GM23338 (cell line): ENCODE measurements at regions not wholly inside any gene's neighbourhood (a gene's known extent, or its start where the extent isn't known, plus 50 kb on each side); places are given as distances from the start of the nearest gene placed in this dataset.

Experiments used
- ATAC-seq: fragments of 200-7000 bp; cut with Tn5 transposase; 3 replicates; pipeline ENCODE4 v1.9.1; 2020
- DNase-seq: peaks from one replicate; pipeline ENCODE4 v3.0.0-alpha.2; 2015; ENCODE audit warnings: low spot score
- H2AFZ ChIP-seq: fragments of 200-600 bp; sonication (generic); 2 replicates; pipeline ENCODE4 v1.8.0; 2016; ENCODE audit warnings: antibody characterized with exemption, mild to moderate bottlenecking, moderate library complexity
- H3F3A ChIP-seq: fragments of 200-600 bp; sonication (generic); replicated peaks from 2 replicates; pipeline ENCODE4 v1.8.0; 2017; ENCODE audit warnings: antibody characterized with exemption, mixed run types, low read depth
- H3K27ac ChIP-seq: fragments of 200-600 bp; sonication (generic); 2 replicates; pipeline ENCODE4 v1.6.1; 2016; ENCODE audit warnings: low read depth
- H3K27me3 ChIP-seq: fragments of 200-600 bp; sonication (generic); 2 replicates; pipeline ENCODE4 v1.8.0; 2016; ENCODE audit warnings: mild to moderate bottlenecking, mixed run types, moderate library complexity; ENCODE audit not compliant: insufficient read depth
- H3K36me3 ChIP-seq: fragments of 200-600 bp; sonication (generic); 2 replicates; pipeline ENCODE4 v1.8.0; 2016; ENCODE audit warnings: mild to moderate bottlenecking; ENCODE audit not compliant: insufficient read depth
- H3K4me1 ChIP-seq: fragments of 200-600 bp; sonication (generic); 2 replicates; pipeline ENCODE4 v1.8.0; 2016; ENCODE audit warnings: mild to moderate bottlenecking, moderate library complexity; ENCODE audit not compliant: insufficient read depth
- H3K4me2 ChIP-seq: fragments of 200-600 bp; sonication (generic); 2 replicates; pipeline ENCODE4 v1.7.1; 2017; ENCODE audit warnings: mixed run types
- H3K4me3 ChIP-seq: fragments of 200-600 bp; sonication (generic); 2 replicates; pipeline ENCODE4 v1.6.1; 2016; ENCODE audit warnings: mixed run types
- H3K79me2 ChIP-seq: fragments of 200-600 bp; sonication (generic); replicated peaks from 2 replicates; pipeline ENCODE4 v1.8.0; 2017; ENCODE audit warnings: mild to moderate bottlenecking; ENCODE audit not compliant: insufficient read depth
- H3K9me2 ChIP-seq: fragments of 200-600 bp; sonication (generic); 2 replicates; pipeline ENCODE4 v1.8.0; 2017; ENCODE audit not compliant: insufficient read depth
- H4K20me1 ChIP-seq: fragments of 200-600 bp; sonication (generic); replicated peaks from 2 replicates; pipeline ENCODE4 v1.8.0; 2017; ENCODE audit warnings: mild to moderate bottlenecking; ENCODE audit not compliant: insufficient read depth
- H3K27ac Mint-ChIP-seq: 2 replicates; pipeline ENCODE4 v1.8.0; 2020; ENCODE audit warnings: inconsistent platforms, mild to moderate bottlenecking, moderate library complexity, mixed read lengths
- H3K27me3 Mint-ChIP-seq: 3 replicates; pipeline ENCODE4 v1.8.0; 2022; ENCODE audit warnings: low read depth, mild to moderate bottlenecking, moderate library complexity, mixed read lengths, inconsistent platforms; ENCODE audit not compliant: insufficient read depth, poor library complexity
- H3K36me3 Mint-ChIP-seq: 3 replicates; pipeline ENCODE4 v1.8.0; 2021; ENCODE audit warnings: low read depth, mild to moderate bottlenecking, inconsistent platforms, moderate library complexity, mixed read lengths
- H3K4me1 Mint-ChIP-seq: 3 replicates; pipeline ENCODE4 v1.8.0; 2020; ENCODE audit warnings: mild to moderate bottlenecking, inconsistent platforms, mixed read lengths
- H3K4me3 Mint-ChIP-seq: 3 replicates; pipeline ENCODE4 v1.8.0; 2021; ENCODE audit warnings: moderate library complexity, mild to moderate bottlenecking, inconsistent platforms, mixed read lengths
- H3K9me3 Mint-ChIP-seq: 3 replicates; pipeline ENCODE4 v1.8.0; 2020; ENCODE audit warnings: moderate library complexity, mild to moderate bottlenecking, inconsistent platforms, mixed read lengths
- CREB1 ChIP-seq: fragments of 250-450 bp; sonication (Bioruptor Pico); IDR thresholded peaks from 2 replicates; pipeline ENCODE4 v1.5.0; 2020; ENCODE audit warnings: low read depth, mild to moderate bottlenecking, moderate library complexity
- CTCF ChIP-seq, 2 experiments: fragments of 200-600 bp in 1 of 2; sonication (generic) in 1 of 2; conservative IDR thresholded peaks; 2 replicates each; pipeline versions ENCODE4 v1.5.1 to v1.6.1; 2016 to 2017; ENCODE audit warnings: antibody characterized with exemption in 2 of 2, low read depth in 2 of 2, mild to moderate bottlenecking in 2 of 2, moderate library complexity in 1 of 2
- ETS1 ChIP-seq: IDR thresholded peaks from 2 replicates; pipeline ENCODE4 v1.6.1; 2016; ENCODE audit warnings: antibody characterized with exemption
- EZH2 ChIP-seq: fragments of 200-600 bp; sonication (generic); IDR thresholded peaks from one replicate; pipeline ENCODE4 v1.8.0; 2017; ENCODE audit warnings: antibody characterized with exemption, mild to moderate bottlenecking, low read depth; ENCODE audit not compliant: unreplicated experiment
- EZH2phosphoT487 ChIP-seq: fragments of 200-600 bp; sonication (generic); IDR thresholded peaks from one replicate; pipeline ENCODE4 v1.8.1; 2018; ENCODE audit warnings: antibody characterized with exemption; ENCODE audit not compliant: unreplicated experiment
- JUNB ChIP-seq: IDR thresholded peaks from one replicate; pipeline ENCODE4 v1.6.1; 2016; ENCODE audit warnings: antibody characterized with exemption; ENCODE audit not compliant: unreplicated experiment
- REST ChIP-seq: IDR thresholded peaks from one replicate; pipeline ENCODE4 v1.6.1; 2018; ENCODE audit warnings: antibody characterized with exemption; ENCODE audit not compliant: unreplicated experiment
- ZNF462 ChIP-seq: fragments of 250-450 bp; sonication (Bioruptor Pico); IDR thresholded peaks from 2 replicates; pipeline ENCODE4 v1.5.0; 2020; ENCODE audit warnings: mild to moderate bottlenecking, moderate library complexity

- TF ChIP-seq REST (no peak), ETS1 (no peak), JUNB (no peak)
These were observed 93.1 kb upstream of the CXorf51A start (continued) for GRCh38 chrX:146907391-146908240.

- H3K79me2 ChIP-seq: no peaks in the 10 kb centered on the region
- H3K27me3 ChIP-seq: no peaks in the 10 kb centered on the region
- H3K4me2 ChIP-seq: no peak overlapping the region
- no peaks in the 10 kb centered on the region for H3K27me3 Mint-ChIP-seq
- DNase-seq (no peak), ATAC-seq (no peak)
- peaks cover 31% of the 10 kb centered on the region for H3K9me3 Mint-ChIP-seq
- no peaks in the 10 kb centered on the region for H3K4me1 ChIP-seq
- no peak overlapping the region for H3K4me3 Mint-ChIP-seq
- no peaks in the 10 kb centered on the region for H3K9me2 ChIP-seq
- no peaks in the 10 kb centered on the region for H3K4me1 Mint-ChIP-seq
- H3K27ac Mint-ChIP-seq: no peak overlapping the region
- no peak overlapping the region for H3K4me3 ChIP-seq
- H3K27ac ChIP-seq: no peak overlapping the region
- no peaks in the 10 kb centered on the region for H3F3A ChIP-seq
- no peaks in the 10 kb centered on the region for H3K36me3 ChIP-seq
- H2AFZ ChIP-seq: no peak overlapping the region
- no peaks in the 10 kb centered on the region for H4K20me1 ChIP-seq
- no peaks in the 10 kb centered on the region for H3K36me3 Mint-ChIP-seq
- TF ChIP-seq EZH2phosphoT487: no peak
- TF ChIP-seq CTCF (conservative IDR thresholded peaks at IDR 0.05; ENCODE audit: low read depth in 2 of 2): no peak
- TF ChIP-seq CREB1 (CRISPR knock-in tag): no peak
- no peak for TF ChIP-seq ZNF462 (CRISPR knock-in tag)
- no peak for TF ChIP-seq EZH2
- TF ChIP-seq ETS1: no peak
These were observed 91.6 kb upstream of the CXorf51A start for GRCh38 chrX:146906166-146906565.
